ENCODE measurements at regions not wholly inside any gene's neighbourhood (a gene's known extent, or its start where the extent isn't known, plus 50 kb on each side); places are given as distances from the start of the nearest gene placed in this dataset.

GRCh38 chr4:141569141-141569540 lies 67.2 kb upstream of the IL15 start:
- no peak overlapping the region for H2BK12ac ChIP-seq (ENCODE audit: low read depth, low read length)
- no peaks in the 10 kb centered on the region for H3K79me2 ChIP-seq (ENCODE audit: control insufficient read depth in 1 of 2, insufficient read depth in 2 of 2, low read length in 2 of 2)
- ChIA-PET POLR2A (ENCODE audit: partially characterized antibody) (no interaction called here), CTCF (ENCODE audit: partially characterized antibody) (no interaction called here)
- TF ChIP-seq GTF2F1 (IDR thresholded peaks at IDR 0.05; ENCODE audit: borderline replicate concordance, low read depth, low read length), result no peak
- TF ChIP-seq ATF3 (IDR thresholded peaks at IDR 0.05; ENCODE audit: insufficient read depth, low read depth, low read length), result no peak
- TF ChIP-seq RBBP5 (IDR thresholded peaks at IDR 0.05; ENCODE audit: borderline replicate concordance, low read depth, low read length), result no peak
- TF ChIP-seq HDAC2 (IDR thresholded peaks at IDR 0.05; ENCODE audit: borderline replicate concordance in 1 of 2, low read depth in 2 of 2, low read length in 2 of 2), result no peak
- no peak for TF ChIP-seq TAF1 (IDR thresholded peaks at IDR 0.05; ENCODE audit: low read depth, low read length)
- TF ChIP-seq SIX5 (IDR thresholded peaks at IDR 0.05; ENCODE audit: low read depth, low read length), result no peak
- TF ChIP-seq POLR2A (IDR thresholded peaks at IDR 0.05; ENCODE audit: control extremely low read depth in 1 of 2, low read depth in 2 of 2, low read length in 2 of 2), result no peak
- no peak for TF ChIP-seq CHD1 (IDR thresholded peaks at IDR 0.05; ENCODE audit: low read depth, low read length)
- no peak for TF ChIP-seq ZNF274 (IDR thresholded peaks at IDR 0.05; ENCODE audit: borderline replicate concordance, extremely low read depth, low read length)
- TF ChIP-seq BRCA1 (IDR thresholded peaks at IDR 0.05; ENCODE audit: low read depth, low read length), result no peak
- TF ChIP-seq TEAD4 (IDR thresholded peaks at IDR 0.05; ENCODE audit: low read depth, low read length), result no peak
- TF ChIP-seq SIRT6 (IDR thresholded peaks at IDR 0.05; ENCODE audit: low read length), result no peak
- no peak for TF ChIP-seq KDM1A (IDR thresholded peaks at IDR 0.05; ENCODE audit: borderline replicate concordance, low read length)
- no peak for TF ChIP-seq SRF (IDR thresholded peaks at IDR 0.05; ENCODE audit: low read depth, low read length)
- no peak overlapping the region for H3K9ac ChIP-seq (replicated peaks in 1 of 4; ENCODE audit: extremely low read depth in 1 of 4, low read depth in 3 of 4, low read length in 3 of 4)
- no peaks in the 10 kb centered on the region for H3K9me3 ChIP-seq (ENCODE audit: insufficient read depth in 2 of 2, low read depth in 1 of 2, low read length in 1 of 2)
- no peak overlapping the region for H3K4me3 ChIP-seq (ENCODE audit: extremely low read depth in 1 of 4, insufficient read depth in 2 of 4, low read depth in 3 of 4, low read length in 4 of 4)
- H3K23ac ChIP-seq (ENCODE audit: insufficient read length), result no peak overlapping the region
- H2BK5ac ChIP-seq (ENCODE audit: low read depth, low read length), result no peak overlapping the region
- no peaks in the 10 kb centered on the region for H3K23me2 ChIP-seq (ENCODE audit: low read depth, low read length)
- no peak overlapping the region for H3K56ac ChIP-seq (replicated peaks; ENCODE audit: insufficient read length, low read depth, low read length)
- H3K14ac ChIP-seq (ENCODE audit: insufficient read length), result no peak overlapping the region
- DNase-seq (ENCODE audit: low read depth in 1 of 2, low spot score in 2 of 2), result no peak
- H2AFZ ChIP-seq (ENCODE audit: low read length), result no peak overlapping the region
- H3K79me1 ChIP-seq (ENCODE audit: low read depth, low read length), result no peaks in the 10 kb centered on the region
- H3K4me1 ChIP-seq (replicated peaks in 1 of 4; ENCODE audit: control insufficient read depth in 3 of 4, insufficient read depth in 4 of 4, low read length in 3 of 4), result no peaks in the 10 kb centered on the region
- H3K27me3 ChIP-seq (replicated peaks in 1 of 4; ENCODE audit: control insufficient read depth in 3 of 4, extremely low read depth in 1 of 4, insufficient read depth in 3 of 4, low read length in 3 of 4), result no peaks in the 10 kb centered on the region
- no peak for FAIRE-seq
- no peak overlapping the region for H4K91ac ChIP-seq (replicated peaks; ENCODE audit: insufficient read length, low read length)
- no peak overlapping the region for H3K18ac ChIP-seq (ENCODE audit: extremely low read depth, low read length)
- H3K4ac ChIP-seq (replicated peaks; ENCODE audit: insufficient read length, low read depth, low read length), result no peak overlapping the region
- H2AK5ac ChIP-seq (ENCODE audit: low read depth, low read length), result no peak overlapping the region
- no peaks in the 10 kb centered on the region for H3K36me3 ChIP-seq (ENCODE audit: control insufficient read depth in 2 of 4, insufficient read depth in 4 of 4, low read length in 3 of 4)
- WGBS, 2 experiments (ENCODE audit: extremely low coverage in 1 of 2, insufficient coverage in 1 of 2, insufficient read length in 1 of 2, insufficient replicate concordance in 2 of 2, low coverage in 1 of 2, low lambda C conversion rate in 2 of 2, missing lambda C conversion rate in 1 of 2), result 82% methylated on average over 2 of the region's 2 CpGs; no CpG with 5 or more reads in 1 of the 2 experiments
- no peak overlapping the region for H2BK15ac ChIP-seq (ENCODE audit: low read length)
- no peak overlapping the region for H3K4me2 ChIP-seq (ENCODE audit: insufficient read depth in 1 of 2, low read depth in 2 of 2, low read length in 2 of 2)
- H2BK20ac ChIP-seq (ENCODE audit: low read length), result no peak overlapping the region
- no peak overlapping the region for H4K8ac ChIP-seq (ENCODE audit: extremely low read depth, insufficient read depth, low read length)
- H4K20me1 ChIP-seq (replicated peaks in 1 of 2; ENCODE audit: control insufficient read depth in 1 of 2, insufficient read depth in 2 of 2, low read length in 2 of 2), result no peaks in the 10 kb centered on the region
- H2BK120ac ChIP-seq (replicated peaks; ENCODE audit: low read depth, low read length), result no peak overlapping the region
- no peak overlapping the region for H4K5ac ChIP-seq (ENCODE audit: insufficient read length, low read depth, low read length)
- H3K27ac ChIP-seq (ENCODE audit: low read depth, low read length), result no peak overlapping the region

Data from H1 (cell line).